Ishikawa (cell line): ENCODE measurements at regions not wholly inside any gene's neighbourhood (a gene's known extent, or its start where the extent isn't known, plus 50 kb on each side); places are given as distances from the start of the nearest gene placed in this dataset.

Source experiments
- NFIC ChIP-seq: IDR thresholded peaks from 2 replicates; pipeline ENCODE4 v1.6.1; 2012
- REST ChIP-seq: IDR thresholded peaks from 2 replicates; pipeline ENCODE4 v1.6.1; 2012; ENCODE audit warnings: low read depth, mild to moderate bottlenecking
- TEAD4 ChIP-seq: IDR thresholded peaks from 2 replicates; pipeline ENCODE4 v1.6.1; 2012
- YY1 ChIP-seq: IDR thresholded peaks from 2 replicates; pipeline ENCODE4 v1.6.1; 2012; ENCODE audit warnings: low read depth
- TF ChIP-seq, protein P1 (sequence below): IDR thresholded peaks from 2 replicates; pipeline ENCODE4 v1.6.1; 2012

- no peak for TF ChIP-seq REST
- TF ChIP-seq TEAD4: no peak
- TF ChIP-seq NFIC: no peak
- no peak for TF ChIP-seq YY1
- TF ChIP-seq, protein P1, sequence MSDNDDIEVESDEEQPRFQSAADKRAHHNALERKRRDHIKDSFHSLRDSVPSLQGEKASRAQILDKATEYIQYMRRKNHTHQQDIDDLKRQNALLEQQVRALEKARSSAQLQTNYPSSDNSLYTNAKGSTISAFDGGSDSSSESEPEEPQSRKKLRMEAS: no peak
These were observed 66.9 kb upstream of the SELENOP start for GRCh38 chr5:42878550-42878949.
